Cardiac muscle cell (in vitro differentiated cells and primary cell): ENCODE measurements at regions not wholly inside any gene's neighbourhood (a gene's known extent, or its start where the extent isn't known, plus 50 kb on each side); places are given as distances from the start of the nearest gene placed in this dataset.

Experiments
- DNase-seq, 2 donors: peaks; one replicate each; pipeline versions ENCODE4 v3.0.0 to v3.0.0-alpha.2; 2010 to 2017; ENCODE audit warnings: low read depth in 1 of 2, low spot score in 1 of 2
- H3K27ac ChIP-seq: fragments of 200-600 bp; sonication (generic); 2 replicates; pipeline ENCODE4 v1.5.1; 2016
- H3K27me3 ChIP-seq: fragments of 200-600 bp; sonication (generic); 2 replicates; pipeline ENCODE4 v1.6.0; 2016; ENCODE audit warnings: control low read depth
- H3K36me3 ChIP-seq: fragments of 200-600 bp; sonication (generic); 2 replicates; pipeline ENCODE4 v1.5.1; 2016; ENCODE audit warnings: control low read depth
- H3K4me1 ChIP-seq: fragments of 200-600 bp; sonication (generic); 2 replicates; pipeline ENCODE4 v1.8.1; 2017; ENCODE audit warnings: low read depth, mild to moderate bottlenecking, mixed run types
- H3K4me3 ChIP-seq: fragments of 200-600 bp; sonication (generic); 2 replicates; pipeline ENCODE4 v1.5.1; 2016; ENCODE audit warnings: mild to moderate bottlenecking
- H3K9me3 ChIP-seq: fragments of 200-600 bp; sonication (generic); 2 replicates; pipeline ENCODE4 v1.5.1; 2017; ENCODE audit warnings: low read depth, mild to moderate bottlenecking, control low read depth
- CTCF ChIP-seq: IDR thresholded peaks from 2 replicates; pipeline ENCODE4 v1.5.1; 2012; ENCODE audit warnings: low read depth, mild to moderate bottlenecking, low read length

- Histone ChIP-seq H3K4me3 (no peak overlapping the region), H3K4me1 (no peaks in the 10 kb centered on the region), H3K27me3 (no peaks in the 10 kb centered on the region), H3K9me3 (no peaks in the 10 kb centered on the region), H3K36me3 (no peaks in the 10 kb centered on the region), H3K27ac (no peak overlapping the region)
- peak in 1 of 2 donors; percentile 48 for DNase-seq
- TF ChIP-seq CTCF: no peak
Measured at GRCh38 chr11:27592098-27592780, 85.7 kb upstream of the LIN7C start.

DNA sequence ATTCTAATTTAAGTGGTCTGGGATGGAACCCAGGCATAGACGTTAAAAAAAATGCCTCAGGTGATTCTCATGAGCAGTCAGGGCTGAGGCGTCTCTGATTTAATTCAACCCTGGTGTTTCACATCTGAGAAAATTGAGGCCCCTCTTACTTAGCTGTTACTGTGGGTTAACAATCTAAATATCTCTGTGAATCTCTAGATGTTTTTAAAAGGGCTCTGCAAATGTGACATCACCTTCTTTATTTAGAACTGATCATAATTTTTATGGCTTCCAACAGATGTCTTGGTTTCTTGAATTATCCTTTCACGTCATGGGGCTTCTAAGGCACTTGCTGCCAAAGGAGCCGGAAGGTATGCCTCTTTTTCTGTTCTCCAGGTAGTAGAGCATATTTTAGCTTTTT, 76.1 kb upstream of the LIN7C start:
- Histone ChIP-seq H3K27me3 (no peaks in the 10 kb centered on the region), H3K4me3 (no peak overlapping the region), H3K4me1 (no peaks in the 10 kb centered on the region), H3K36me3 (no peaks in the 10 kb centered on the region), H3K27ac (no peak overlapping the region), H3K9me3 (no peaks in the 10 kb centered on the region)
- TF ChIP-seq CTCF: no peak
- DNase-seq: no peak

- Histone ChIP-seq H3K4me1 (no peaks in the 10 kb centered on the region), H3K36me3 (no peaks in the 10 kb centered on the region), H3K9me3 (no peaks in the 10 kb centered on the region), H3K27ac (no peak overlapping the region), H3K27me3 (peaks cover 3% of the 10 kb centered on the region), H3K4me3 (no peak overlapping the region)
- TF ChIP-seq CTCF: no peak
- no peak for DNase-seq
Measured at GRCh38 chr11:27574342-27574741, 67.8 kb upstream of the LIN7C start.

GRCh38 chr11:27573024-27573423, 66.5 kb upstream of the LIN7C start:
- peaks cover 3% of the 10 kb centered on the region for H3K27me3 ChIP-seq
- no peak overlapping the region for H3K27ac ChIP-seq
- no peaks in the 10 kb centered on the region for H3K36me3 ChIP-seq
- no peaks in the 10 kb centered on the region for H3K9me3 ChIP-seq
- H3K4me3 ChIP-seq: no peak overlapping the region
- no peaks in the 10 kb centered on the region for H3K4me1 ChIP-seq
- DNase-seq: no peak
- no peak for TF ChIP-seq CTCF

DNA sequence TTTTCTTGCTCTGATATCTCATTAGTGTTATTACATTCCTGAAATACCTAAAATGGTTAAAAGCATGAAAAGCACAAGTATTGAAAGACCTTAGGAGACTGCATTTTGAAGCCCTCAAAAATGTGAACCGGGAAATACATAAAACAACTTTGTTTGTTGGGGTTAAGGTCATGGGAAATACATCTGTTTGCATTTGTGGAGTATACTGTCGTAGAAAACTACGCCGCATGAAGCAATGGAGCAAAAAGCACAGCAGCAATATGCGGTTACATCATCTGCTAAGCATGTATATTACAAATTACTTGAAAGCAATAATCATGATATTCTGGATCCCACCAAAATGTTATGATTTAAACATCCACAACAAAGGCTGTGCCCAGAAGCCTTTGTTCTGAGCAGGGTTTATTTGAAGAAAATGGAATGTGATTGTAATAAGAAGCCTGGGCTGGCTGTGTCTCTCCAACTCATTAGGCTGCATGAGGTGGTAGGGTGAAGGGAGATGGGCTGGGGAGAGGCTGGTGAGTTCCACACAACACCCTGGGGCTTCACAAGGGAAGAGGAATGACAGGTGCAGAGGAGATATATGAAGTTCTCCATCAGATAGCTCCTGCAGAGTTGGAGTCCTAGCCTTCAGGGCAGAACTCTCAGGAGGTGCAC, 64.7 kb upstream of the LIN7C start:
- H3K27ac ChIP-seq: no peak overlapping the region
- no peaks in the 10 kb centered on the region for H3K36me3 ChIP-seq

More for the DNA sequence above, 64.7 kb upstream of the LIN7C start:
- Histone ChIP-seq H3K4me1 (no peaks in the 10 kb centered on the region), H3K27me3 (no peaks in the 10 kb centered on the region), H3K4me3 (no peak overlapping the region), H3K9me3 (no peaks in the 10 kb centered on the region)
- peak; percentile 2 to 64 for DNase-seq
- no peak for TF ChIP-seq CTCF
